ENCODE measurements at regions not wholly inside any gene's neighbourhood (a gene's known extent, or its start where the extent isn't known, plus 50 kb on each side); places are given as distances from the start of the nearest gene placed in this dataset.

GRCh38 chr14:95456281-95456680, 60.2 kb downstream of the SYNE3 start:
- TF ChIP-seq SIN3A (IDR thresholded peaks at IDR 0.05; ENCODE audit: borderline replicate concordance, insufficient read depth, low read length), result no peak
- no peak for TF ChIP-seq FOXP2 (optimal IDR thresholded peaks at IDR 0.05; ENCODE audit: borderline replicate concordance, extremely low read depth, extremely low read length, insufficient read depth)
- no peak for TF ChIP-seq POLR2AphosphoS5 (IDR thresholded peaks at IDR 0.05; ENCODE audit: low read depth, low read length)
- TF ChIP-seq TAF1 (IDR thresholded peaks at IDR 0.05; ENCODE audit: borderline replicate concordance, insufficient read depth, low read length), result no peak
- no peak for TF ChIP-seq REST (IDR thresholded peaks at IDR 0.05; ENCODE audit: insufficient read depth in 1 of 2, low read depth in 2 of 2, low read length in 2 of 2)

- TF ChIP-seq POLR2AphosphoS5 (IDR thresholded peaks at IDR 0.05; ENCODE audit: low read depth, low read length) (no peak), REST (IDR thresholded peaks at IDR 0.05; ENCODE audit: insufficient read depth in 1 of 2, low read depth in 2 of 2, low read length in 2 of 2) (no peak), FOXP2 (optimal IDR thresholded peaks at IDR 0.05; ENCODE audit: borderline replicate concordance, extremely low read depth, extremely low read length, insufficient read depth) (no peak), SIN3A (IDR thresholded peaks at IDR 0.05; ENCODE audit: borderline replicate concordance, insufficient read depth, low read length) (no peak)
These were observed 61.2 kb downstream of the SYNE3 start for GRCh38 chr14:95455246-95455645.

GRCh38 chr14:95453713-95453980, 62.8 kb downstream of the SYNE3 start:
- TF ChIP-seq TAF1 (IDR thresholded peaks at IDR 0.05; ENCODE audit: borderline replicate concordance, insufficient read depth, low read length) (no peak), FOXP2 (optimal IDR thresholded peaks at IDR 0.05; ENCODE audit: borderline replicate concordance, extremely low read depth, extremely low read length, insufficient read depth) (no peak), SIN3A (IDR thresholded peaks at IDR 0.05; ENCODE audit: borderline replicate concordance, insufficient read depth, low read length) (no peak), REST (IDR thresholded peaks at IDR 0.05; ENCODE audit: insufficient read depth in 1 of 2, low read depth in 2 of 2, low read length in 2 of 2) (no peak), POLR2AphosphoS5 (IDR thresholded peaks at IDR 0.05; ENCODE audit: low read depth, low read length) (no peak)

- no peak for TF ChIP-seq REST (IDR thresholded peaks at IDR 0.05; ENCODE audit: insufficient read depth in 1 of 2, low read depth in 2 of 2, low read length in 2 of 2)
- TF ChIP-seq FOXP2 (optimal IDR thresholded peaks at IDR 0.05; ENCODE audit: borderline replicate concordance, extremely low read depth, extremely low read length, insufficient read depth), result no peak
- no peak for TF ChIP-seq TAF1 (IDR thresholded peaks at IDR 0.05; ENCODE audit: borderline replicate concordance, insufficient read depth, low read length)
- TF ChIP-seq POLR2AphosphoS5 (IDR thresholded peaks at IDR 0.05; ENCODE audit: low read depth, low read length), result no peak
- no peak for TF ChIP-seq SIN3A (IDR thresholded peaks at IDR 0.05; ENCODE audit: borderline replicate concordance, insufficient read depth, low read length)
These were observed 63.3 kb downstream of the SYNE3 start for GRCh38 chr14:95452893-95453712.
